Stimulated activated CD4-positive, alpha-beta T cell treated with anti-CD3 and anti-CD28 coated beads, TNF-alpha, amount 100 ng/mL, for 4 hours (primary cell): ENCODE measurements at regions not wholly inside any gene's neighbourhood (a gene's known extent, or its start where the extent isn't known, plus 50 kb on each side); places are given as distances from the start of the nearest gene placed in this dataset.

ENCODE experiments used
- DNase-seq, 3 experiments: peaks; one replicate each; pipeline ENCODE4 v3.0.0-alpha.2; 2020; ENCODE audit warnings: low read depth in 3 of 3

DNA sequence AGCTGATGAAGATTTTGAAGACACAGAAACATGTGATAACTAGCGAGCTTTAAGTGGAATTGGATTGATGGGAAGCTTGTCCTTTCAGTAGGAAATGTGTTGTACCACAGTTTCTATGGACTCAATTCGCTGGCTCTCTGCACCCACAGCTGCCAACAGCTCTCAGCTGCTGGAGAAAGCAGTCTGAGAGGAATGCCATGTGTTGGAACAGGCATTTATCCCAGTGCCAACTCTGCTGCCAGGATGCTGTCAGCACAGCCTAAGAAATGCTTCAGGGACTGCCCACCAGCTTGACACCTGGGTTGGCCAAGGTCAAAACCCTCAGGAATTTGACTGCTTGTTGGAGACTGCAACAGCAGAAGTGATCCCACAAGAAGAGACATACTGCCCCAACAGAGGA is 193.0 kb upstream of the THSD7B start:
- no peak for DNase-seq

DNA sequence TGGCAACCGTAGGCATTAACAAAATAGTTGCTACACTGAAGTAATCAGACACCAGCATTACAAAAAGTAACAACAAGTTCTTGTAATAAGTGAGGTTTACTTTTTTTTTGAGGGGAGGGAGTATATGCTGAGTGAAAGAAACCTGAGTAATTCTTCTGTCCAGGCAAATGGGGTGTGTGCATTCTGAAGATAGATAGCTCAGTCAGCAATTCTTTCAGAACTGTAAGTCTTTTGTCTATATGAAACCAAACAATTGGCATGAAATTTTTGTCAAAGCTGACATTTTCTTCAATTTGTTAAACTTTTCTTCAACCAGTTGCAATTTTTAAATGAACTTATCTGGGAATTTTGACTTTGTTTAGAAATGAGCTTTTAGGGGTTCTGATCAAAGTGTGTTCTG is 208.1 kb upstream of the THSD7B start:
- no peak for DNase-seq

DNA sequence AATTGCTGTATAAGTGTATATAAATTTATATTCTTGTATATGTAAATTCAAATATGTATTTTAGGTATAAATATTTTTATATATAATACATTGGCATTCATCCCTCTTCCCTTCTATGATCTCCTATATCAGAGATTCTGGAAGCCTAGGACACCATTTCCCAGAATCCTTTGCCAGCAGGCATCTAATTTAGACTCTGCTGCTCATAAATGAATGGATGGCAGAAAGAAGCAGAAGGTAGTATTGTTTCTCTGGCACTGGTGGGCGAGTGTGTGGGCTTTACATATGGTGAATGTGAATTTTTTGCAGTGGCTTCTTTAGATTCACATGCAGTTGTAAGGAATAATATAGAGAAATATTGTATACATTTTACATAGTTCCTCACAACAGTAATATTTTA is 215.2 kb upstream of the THSD7B start:
- DNase-seq = no peak

DNA sequence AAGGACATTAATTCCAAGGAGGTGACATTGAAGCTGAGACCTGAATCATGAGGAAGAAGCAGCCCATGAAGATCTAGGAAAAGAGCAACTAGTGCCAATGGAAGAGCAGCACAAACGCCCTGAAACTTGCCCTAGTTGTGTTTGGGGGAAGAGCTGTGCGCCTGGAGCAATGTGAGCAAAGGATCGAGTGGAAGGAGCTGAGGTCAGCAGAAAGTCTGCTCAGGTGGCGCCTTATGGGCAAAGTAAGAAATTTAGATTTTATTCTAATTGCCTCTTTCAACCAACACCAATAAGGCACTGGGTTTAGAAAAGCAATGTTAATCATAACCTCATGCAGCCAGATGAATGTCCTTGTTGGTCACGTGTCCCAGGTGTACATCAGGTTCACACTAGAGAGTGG is 226.0 kb upstream of the THSD7B start:
- DNase-seq = no peak

DNA sequence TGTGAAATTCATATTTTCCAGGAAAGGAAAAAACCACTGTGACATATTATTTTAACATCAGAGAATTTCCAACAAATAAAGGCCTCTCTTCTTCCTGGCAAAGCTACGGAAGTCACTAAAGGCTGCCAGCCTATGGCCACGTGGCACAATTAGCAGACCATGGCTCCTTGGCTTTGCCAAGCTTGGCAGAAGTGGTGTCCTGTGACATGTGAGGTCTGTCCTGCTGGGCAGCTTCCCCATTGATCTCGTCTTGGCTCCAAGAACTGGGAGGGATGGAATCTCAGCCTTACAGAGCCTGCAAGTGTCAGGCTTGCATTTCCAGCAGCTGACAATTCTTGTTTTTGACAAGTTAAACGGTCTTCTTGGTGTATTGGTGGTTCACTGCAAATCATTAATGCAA is 226.9 kb upstream of the THSD7B start:
- no peak for DNase-seq

DNA sequence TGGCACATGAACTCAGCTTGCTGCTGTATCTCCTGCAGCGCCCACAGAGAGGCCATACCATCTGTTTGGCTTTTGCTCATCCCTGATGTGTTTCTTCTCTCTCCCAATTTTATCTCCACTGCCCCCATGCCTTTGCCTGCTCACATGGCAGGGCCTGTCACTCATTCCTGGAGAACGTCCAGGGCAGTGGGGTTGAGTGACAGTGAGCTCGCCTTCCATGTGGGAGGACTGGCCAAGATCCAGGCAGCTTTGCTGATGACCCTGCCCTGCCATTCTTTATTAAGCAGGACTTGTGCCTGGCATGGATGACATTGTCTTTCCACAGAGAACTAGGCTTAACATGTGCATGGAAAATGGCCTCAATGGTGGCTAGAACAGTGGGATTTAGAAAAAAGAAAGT is 230.5 kb upstream of the THSD7B start:
- no peak for DNase-seq

DNA sequence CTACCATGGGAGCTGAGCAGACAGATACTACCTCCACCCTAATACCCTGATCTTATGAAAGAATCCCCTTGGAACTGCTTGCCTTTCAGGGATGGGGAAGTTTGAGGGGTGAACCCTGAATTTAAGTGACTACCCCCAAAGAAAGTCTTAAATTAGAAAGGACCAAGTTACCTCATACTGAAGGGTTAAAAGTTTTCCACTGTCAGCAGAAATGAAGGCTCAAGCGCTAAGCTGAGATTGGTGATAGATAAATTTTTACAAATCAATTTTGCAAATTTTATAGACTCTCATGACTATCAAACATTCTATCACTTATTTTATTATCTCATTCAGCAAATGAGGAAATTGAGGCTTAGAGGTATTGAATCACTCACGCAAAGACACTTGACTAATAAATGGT is 233.2 kb upstream of the THSD7B start:
- no peak for DNase-seq

DNA sequence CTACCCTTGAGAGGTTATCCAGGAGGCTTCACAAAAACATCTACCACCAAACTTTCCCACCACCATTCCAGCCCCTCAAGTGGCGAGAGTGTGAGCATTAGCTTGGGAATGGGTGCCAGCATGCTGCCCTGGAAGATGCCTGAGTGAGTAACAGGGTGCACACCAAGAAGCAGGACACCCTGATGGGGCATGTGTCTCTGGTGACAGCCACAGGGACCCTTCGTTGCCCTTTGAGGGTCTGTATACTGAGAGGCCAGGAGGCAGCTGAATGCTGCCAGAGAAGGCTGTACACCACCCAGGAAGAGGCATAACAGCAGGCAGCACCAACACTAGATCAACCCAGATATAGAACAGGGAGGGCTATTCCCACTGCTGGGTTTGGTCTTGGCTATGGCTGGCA is 233.6 kb upstream of the THSD7B start:
- DNase-seq = no peak

DNA sequence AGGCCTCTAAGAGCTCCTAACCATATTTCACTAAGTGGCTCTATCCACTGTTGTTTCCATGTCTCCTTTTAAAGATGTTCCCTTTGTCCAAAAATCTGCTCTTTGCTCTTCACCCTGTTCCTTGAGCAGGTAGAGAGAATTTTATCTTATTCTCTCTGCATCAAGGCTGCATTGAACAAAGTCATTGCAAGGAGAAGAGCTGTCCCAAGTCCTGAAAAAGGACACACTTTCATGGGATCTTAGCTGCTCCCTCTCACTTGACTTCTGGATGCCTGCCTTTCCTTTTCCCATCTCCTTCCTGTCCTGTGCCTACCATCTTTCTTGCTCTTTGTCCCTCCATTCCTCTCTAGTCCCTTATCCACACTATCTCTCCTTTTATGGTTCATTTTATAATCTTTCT is 235.2 kb upstream of the THSD7B start:
- DNase-seq = no peak

DNA sequence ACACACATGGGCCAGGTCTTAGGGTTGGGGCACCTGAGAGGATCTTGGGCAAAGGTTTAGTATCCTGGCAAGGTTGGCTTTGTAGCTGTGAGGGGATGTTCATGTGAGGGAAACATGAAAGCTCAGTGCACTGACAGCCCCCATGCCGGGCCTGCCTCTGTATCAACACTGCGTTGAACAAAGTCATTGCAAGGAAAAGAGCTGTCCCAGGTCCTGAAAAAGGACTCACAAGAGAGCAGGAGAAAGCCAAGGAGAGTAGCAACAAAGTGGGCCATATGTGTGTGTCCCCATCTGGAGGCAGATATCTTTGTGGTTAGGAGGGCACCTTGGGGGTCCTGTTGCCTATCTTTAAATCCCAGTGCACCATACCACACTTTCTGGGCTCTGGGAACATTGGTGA is 237.8 kb upstream of the THSD7B start:
- DNase-seq = no peak

DNA sequence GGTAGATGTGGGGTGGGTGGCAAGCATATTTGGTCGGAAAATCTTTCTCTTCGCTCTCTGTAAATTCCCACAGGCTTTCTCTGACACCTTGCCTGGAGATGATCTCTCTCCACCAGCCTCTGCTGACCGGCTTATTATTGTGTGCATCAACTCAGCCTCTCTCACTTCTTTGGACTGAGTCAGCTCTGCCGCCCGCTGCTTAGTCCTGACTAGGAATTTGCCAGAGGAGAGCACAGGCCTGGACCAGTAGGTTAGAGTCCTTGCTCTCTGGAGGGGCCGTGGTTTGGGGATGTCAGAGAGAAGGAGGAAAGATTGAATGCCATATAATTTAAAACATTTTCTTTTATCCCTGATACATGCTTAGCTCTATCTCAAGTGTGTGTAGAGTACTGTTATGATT is 242.6 kb upstream of the THSD7B start:
- no peak for DNase-seq

DNA sequence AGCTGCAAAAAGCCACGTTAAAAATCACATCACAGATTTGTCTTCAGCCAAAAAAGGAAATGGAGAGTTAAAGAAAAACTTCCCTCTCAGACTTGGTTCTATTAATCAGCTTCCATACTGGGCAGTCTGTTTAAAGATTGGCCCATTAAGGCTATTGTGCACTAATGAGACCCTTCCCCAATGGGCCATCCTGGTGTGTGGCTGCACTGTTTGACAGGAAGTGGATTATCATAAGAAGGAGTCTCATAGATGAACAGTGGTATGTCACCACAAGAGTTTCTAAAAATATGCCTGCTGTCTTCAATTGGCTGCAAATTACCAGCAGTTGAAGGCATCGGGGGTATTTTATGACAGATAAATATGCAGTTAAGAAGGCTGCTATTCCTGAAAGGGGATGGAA is 247.6 kb upstream of the THSD7B start:
- no peak for DNase-seq

DNA sequence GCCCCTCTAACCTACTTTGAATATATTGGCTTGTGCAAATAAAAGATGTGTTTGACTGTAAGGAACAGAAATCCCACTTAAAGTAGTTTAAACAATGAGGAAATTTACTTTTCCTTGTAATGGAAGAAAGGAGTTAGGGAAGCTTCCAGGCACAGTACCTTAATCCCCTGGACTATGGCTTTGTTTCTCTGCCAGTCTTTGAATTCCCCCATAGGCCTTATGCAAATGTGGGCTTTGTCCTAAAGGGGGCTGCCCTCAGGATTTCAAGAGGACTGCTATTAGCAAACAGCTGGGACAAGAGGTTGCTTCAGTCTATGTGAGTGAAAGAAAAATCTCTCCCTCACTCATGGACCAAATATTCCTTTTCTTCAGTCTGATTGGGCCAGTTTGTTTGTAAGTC is 255.1 kb upstream of the THSD7B start:
- no peak for DNase-seq

DNA sequence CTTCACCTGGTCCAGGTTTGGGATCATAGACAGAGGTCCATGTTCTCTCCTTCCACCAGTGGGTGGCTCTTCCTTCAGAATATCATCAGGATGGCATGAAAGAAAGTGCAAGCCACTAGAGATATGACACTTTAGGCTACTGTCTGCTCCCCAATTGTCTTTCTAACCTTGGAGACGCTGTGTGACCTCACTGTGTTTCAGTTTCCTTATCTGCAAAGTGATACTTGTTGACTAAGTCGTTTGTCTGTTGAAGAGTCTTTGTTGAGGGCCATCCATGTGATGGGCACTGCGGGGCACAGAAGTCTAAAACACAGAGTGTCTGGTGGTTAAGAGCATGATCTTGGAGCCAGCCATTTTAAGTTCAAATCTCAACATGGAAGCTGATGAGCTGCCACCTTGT is 259.9 kb upstream of the THSD7B start:
- no peak for DNase-seq

DNA sequence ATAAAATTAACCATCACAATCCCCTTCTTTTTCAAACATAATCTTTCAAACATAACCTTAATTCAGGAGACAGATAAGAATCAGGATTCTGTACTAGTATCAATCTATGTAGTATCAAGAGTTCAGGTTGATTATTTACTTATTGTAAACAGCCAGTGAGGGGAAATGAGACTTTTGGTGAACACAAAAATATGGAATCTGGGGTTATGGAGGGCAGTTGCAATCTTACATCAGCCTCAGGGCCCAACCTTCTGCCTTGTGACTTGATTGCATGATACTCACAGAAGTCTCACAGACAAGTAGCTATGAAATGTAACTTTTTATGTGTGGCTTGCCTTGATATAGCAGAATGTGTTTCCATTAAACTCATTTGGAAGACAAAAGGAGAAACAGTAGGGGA is 262.7 kb upstream of the THSD7B start:
- no peak for DNase-seq

DNA sequence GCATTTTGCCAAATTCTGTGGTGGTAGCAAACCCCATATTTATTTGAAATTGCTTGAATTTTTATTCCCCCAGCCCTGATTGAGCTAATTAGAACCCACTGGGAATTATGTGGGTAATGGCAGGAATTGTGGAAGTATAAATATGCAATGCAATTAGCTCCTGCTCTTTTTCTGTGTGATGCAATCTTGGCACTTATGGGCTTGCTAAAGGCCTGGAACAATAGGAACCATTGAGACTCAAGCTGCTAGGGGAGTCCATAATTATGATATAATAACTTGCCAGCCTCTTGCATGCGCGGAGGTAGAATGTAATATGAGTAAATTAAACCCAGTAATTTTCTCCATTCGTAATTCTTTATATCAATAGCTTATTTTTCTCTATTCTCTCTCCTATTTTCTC is 267.6 kb upstream of the THSD7B start:
- DNase-seq = no peak

DNA sequence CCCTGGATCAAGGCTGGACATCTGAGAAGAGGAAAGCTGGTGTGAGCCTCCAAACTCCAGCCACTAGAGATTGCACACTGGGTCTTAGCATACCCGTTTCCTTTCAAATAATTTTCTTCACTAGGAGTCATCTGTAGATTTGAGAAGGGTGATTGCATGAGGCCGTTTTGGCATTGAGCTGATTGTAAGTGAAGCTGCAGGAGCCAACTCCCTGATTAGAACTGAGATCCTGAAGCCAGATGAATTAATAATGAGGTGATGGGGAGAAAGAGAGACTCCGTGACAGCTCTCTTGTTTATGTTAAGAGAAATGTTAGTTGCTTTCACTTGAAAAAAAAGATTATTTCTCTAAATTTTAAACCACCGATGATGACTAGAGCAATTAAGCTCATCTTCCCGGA is 268.4 kb upstream of the THSD7B start:
- DNase-seq = no peak

DNA sequence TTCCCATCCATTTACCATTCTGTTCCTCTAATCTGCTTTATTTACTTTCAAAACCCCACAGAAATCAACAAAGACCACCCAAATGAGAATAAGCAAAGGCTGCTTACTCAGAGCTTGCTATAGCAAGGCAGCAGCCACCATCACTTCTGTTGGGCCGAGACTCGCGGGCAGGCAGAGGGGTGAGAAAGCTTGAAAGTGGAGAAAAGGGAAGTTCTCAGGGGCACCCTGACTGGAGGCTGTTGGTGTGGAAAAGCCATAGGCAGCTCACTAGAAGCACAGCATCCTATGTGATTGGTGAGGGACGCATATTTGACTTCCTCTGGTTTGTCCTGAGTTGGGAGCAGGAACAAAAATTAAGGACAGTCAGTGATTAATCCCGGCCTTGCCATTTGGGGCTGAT is 269.7 kb upstream of the THSD7B start:
- no peak for DNase-seq

DNA sequence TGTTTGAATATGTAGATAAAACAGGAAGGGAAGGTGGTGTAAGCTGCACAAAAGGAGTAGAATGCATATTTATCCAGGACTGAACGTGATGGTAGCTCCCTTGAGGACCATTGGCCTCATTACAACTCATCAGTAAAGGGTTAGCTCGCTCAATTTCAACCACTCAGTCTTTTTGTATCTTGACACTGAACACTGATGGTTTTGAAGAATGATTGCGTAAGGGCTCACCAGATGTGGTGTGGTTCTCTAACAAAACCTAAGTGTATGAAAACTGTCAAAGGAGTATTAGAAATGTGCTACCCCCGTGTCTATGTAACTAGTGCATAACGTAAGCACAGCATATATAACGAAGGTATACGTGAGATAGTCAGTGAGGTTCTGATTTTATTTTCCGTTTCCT is 272.4 kb upstream of the THSD7B start:
- no peak for DNase-seq

DNA sequence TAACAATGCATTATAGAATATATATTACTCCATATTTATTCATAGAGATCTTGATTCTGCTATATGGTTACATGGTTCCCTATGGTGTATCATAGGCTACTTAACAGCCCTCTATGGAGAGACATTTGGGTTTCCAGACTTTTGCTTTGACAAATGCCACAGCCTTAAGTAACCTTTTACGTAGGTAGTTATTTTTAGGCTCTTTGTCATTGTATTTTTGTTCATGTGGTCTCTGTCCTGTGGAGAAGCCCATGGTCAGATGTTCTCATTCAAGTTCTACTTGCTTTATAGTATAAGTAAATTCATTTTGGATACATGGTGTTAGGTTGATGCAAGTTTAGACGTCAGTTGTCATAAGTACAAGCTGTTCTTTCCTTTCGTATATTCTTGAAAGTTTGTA is 275.2 kb upstream of the THSD7B start:
- DNase-seq = no peak

DNA sequence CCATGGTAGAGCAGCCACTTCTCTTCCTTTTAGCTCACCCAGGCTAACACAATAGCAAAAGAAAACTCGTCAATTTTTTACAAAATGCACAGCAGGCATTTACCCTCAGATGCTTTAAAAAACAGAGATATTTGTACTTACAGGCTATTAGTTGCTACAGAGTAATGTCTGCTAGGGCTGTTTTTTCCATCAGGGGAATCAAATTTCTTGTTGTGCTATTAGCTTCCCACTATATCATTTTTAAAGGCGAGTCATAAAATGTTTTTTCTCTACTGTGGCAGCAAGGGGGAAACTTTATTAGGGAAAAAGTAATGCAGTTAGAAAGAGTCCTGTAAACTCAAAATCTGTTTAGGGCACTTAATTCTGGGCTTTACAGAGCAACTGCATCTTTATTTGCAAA is 277.9 kb upstream of the THSD7B start:
- no peak for DNase-seq

DNA sequence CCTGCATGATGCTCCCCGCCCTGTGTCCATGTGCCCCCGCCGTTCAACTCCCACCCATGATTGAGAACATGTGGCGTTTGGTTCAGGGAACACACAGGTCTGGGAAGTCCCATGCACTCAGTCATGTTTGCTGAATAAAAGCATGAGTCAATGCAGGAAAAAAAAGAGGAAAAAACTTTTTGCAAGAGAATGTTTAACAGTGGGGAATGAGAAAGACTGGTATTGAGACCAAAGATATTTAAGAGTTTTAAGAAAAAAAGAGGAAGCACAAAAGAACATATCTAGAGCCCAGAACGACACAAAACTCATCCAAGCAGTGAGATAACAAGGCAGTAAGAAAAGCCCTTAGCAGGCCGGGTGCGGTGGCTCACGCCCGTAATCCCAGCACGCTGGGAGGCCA is 279.2 kb upstream of the THSD7B start:
- DNase-seq = no peak

DNA sequence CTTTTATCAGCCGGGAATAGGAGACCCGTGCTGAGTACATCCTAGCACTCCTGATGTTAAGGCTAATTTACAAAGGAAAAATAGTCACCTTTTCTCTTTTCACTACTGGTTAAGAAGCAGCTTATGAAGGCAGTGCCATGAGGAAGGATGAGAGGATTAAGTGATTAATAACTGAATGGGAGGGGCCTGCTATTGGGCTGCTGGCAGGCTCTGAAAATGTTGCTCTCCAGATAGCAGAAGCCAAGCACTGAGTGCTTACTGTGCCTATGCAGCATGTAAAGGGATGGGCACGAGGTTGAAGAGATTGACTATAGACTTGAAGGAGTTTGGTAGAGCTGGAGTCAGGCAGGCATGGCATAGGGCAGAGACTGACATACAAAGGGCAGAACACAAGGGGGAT is 282.4 kb upstream of the THSD7B start:
- DNase-seq = no peak

DNA sequence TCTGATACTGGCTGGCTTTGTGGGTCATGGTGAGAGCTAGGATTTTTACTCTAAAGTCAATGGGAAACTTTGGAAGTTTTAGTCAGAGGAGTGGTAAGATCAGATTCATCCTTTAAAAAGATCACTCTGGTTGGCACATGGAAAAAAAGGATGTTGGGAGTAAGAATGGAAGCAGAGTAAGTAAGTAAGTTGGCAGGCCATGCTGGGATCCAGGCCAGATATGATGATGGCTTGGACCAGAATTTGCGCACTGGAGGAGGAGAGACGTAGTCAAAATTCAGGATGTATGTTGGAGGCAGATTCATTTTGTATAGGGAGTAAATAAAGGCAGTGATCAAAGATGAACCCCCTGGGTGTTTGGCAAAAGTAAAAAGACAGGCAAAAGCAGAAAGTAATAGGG is 283.3 kb upstream of the THSD7B start:
- no peak for DNase-seq

DNA sequence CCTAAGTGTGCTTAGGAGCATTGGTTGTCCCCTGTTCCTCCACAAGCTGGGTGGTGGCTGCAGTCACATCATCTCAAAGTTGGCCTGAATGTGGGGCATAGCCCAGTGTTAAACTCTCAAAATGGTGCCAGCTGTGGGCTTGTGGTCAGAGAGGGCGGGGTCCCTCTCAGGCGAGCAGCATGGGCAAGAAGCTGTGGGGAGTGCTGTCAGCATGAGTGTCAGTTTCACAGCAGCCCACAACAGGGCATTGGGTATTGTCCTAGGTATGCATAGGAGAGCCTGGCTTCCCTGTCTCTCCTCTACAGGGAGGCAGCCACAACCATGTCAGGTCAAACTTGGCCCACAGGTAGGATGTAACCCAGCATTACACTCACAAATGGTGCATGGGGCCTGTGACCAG is 285.6 kb upstream of the THSD7B start:
- DNase-seq = no peak
